Lung (tissue), 11 donors: ENCODE measurements at regions not wholly inside any gene's neighbourhood (a gene's known extent, or its start where the extent isn't known, plus 50 kb on each side); places are given as distances from the start of the nearest gene placed in this dataset.

Experiments used
- ATAC-seq: fragments of 200-7000 bp; cut with Tn5 transposase; one replicate; pipeline ENCODE4 v1.9.1; 2020; ENCODE audit warnings: moderate number of reproducible peaks; ENCODE audit not compliant: insufficient read depth, low FRiP score
- DNase-seq, 3 donors: peaks; one replicate each; pipeline ENCODE4 v3.0.0-alpha.2; 2013 to 2017
- H3K27ac ChIP-seq, 2 donors: one replicate each; pipeline ENCODE4 v1.5.1; 2013; ENCODE audit warnings: mild to moderate bottlenecking in 2 of 2, moderate library complexity in 2 of 2, control low read depth in 1 of 2, inconsistent platforms in 1 of 2, low read depth in 1 of 2, low read length in 1 of 2
- H3K27me3 ChIP-seq, 3 donors: one replicate each; pipeline ENCODE4 v1.5.1; 2013; ENCODE audit warnings: low read length in 2 of 3; ENCODE audit not compliant: control insufficient read depth in 3 of 3, insufficient read depth in 3 of 3
- H3K36me3 ChIP-seq, 4 donors: one replicate each; pipeline ENCODE4 v1.5.1; 2013; ENCODE audit warnings: low read length in 4 of 4, mild to moderate bottlenecking in 1 of 4, moderate library complexity in 1 of 4; ENCODE audit not compliant: control insufficient read depth in 4 of 4, insufficient read depth in 4 of 4
- H3K4me1 ChIP-seq, 5 donors: one replicate each; pipeline ENCODE4 v1.5.1; 2013; ENCODE audit warnings: low read length in 5 of 5, mild to moderate bottlenecking in 2 of 5, moderate library complexity in 1 of 5; ENCODE audit not compliant: control insufficient read depth in 5 of 5, insufficient read depth in 5 of 5
- H3K4me3 ChIP-seq: one replicate; pipeline ENCODE4 v1.5.1; 2013; ENCODE audit warnings: mild to moderate bottlenecking, control low read depth, moderate library complexity
- H3K9ac ChIP-seq, 2 donors: one replicate each; pipeline ENCODE4 v1.5.1; 2013; ENCODE audit warnings: low read length in 2 of 2, control low read depth in 1 of 2; ENCODE audit not compliant: insufficient read depth in 1 of 2
- H3K9me3 ChIP-seq, 4 donors: one replicate each; pipeline ENCODE4 v1.5.1; 2013; ENCODE audit warnings: low read length in 3 of 4, mild to moderate bottlenecking in 1 of 4, moderate library complexity in 1 of 4; ENCODE audit not compliant: control insufficient read depth in 4 of 4, insufficient read depth in 3 of 4
- WGBS, 2 donors: extraction: QIAGEN DNeasy Blood & Tissue Kit; methylation state at CpG; one replicate each; pipeline ENCODE4 v1.1.7; 2013; 5-methylcytosine and 5-hydroxymethylcytosine counted together
- TF ChIP-seq, protein P1 (sequence below): IDR thresholded peaks from 2 replicates; pipeline ENCODE4 v1.5.1; 2012; ENCODE audit warnings: mild to moderate bottlenecking; ENCODE audit errors: control extremely low read depth, extremely low read depth
- donor health status: control.
- donor health status: control.
- donor health status: Bipolar disorder and iron deficiency.
- donor health status: healthy.
- donor health status: DM: yes; HTN: yes; CAD: no.

DNA sequence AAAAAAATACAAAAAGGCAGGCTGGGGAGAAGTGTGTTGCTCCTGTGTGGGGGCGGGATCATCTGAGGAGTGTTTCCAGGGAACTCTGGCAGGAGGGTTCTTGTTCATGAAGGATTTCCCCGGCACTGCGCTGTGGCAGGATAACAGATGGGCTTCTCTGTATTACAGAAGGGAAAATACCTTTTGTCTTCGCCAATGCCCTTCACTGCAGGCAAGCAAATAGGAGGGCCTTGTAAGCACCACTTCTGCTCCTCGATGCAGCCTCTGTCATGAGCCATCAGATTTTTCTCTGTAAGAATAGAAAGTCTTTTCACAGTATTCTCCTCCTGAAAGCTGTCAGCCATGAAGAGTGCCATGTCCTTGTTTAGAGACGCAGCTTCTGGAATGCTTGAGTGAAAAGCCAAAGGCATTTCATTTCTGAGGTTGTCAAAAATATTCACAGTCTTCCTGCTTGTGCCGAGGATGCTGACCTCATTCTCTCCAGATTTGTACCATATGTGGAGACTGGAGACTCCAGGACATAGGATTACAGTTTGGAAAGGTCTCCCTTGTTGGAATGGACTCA is 294.0 kb downstream of the YTHDC2 start:
- Histone ChIP-seq H3K9me3 (no peaks in the 10 kb centered on the region), H3K4me3 (no peak overlapping the region), H3K36me3 (no peaks in the 10 kb centered on the region), H3K4me1 (peaks cover 0 to 44% (median 6%) of the 10 kb centered on the region in 5 donors), H3K27ac (no peak overlapping the region), H3K27me3 (no peaks in the 10 kb centered on the region), H3K9ac (no peak overlapping the region)
- TF ChIP-seq, protein P1, sequence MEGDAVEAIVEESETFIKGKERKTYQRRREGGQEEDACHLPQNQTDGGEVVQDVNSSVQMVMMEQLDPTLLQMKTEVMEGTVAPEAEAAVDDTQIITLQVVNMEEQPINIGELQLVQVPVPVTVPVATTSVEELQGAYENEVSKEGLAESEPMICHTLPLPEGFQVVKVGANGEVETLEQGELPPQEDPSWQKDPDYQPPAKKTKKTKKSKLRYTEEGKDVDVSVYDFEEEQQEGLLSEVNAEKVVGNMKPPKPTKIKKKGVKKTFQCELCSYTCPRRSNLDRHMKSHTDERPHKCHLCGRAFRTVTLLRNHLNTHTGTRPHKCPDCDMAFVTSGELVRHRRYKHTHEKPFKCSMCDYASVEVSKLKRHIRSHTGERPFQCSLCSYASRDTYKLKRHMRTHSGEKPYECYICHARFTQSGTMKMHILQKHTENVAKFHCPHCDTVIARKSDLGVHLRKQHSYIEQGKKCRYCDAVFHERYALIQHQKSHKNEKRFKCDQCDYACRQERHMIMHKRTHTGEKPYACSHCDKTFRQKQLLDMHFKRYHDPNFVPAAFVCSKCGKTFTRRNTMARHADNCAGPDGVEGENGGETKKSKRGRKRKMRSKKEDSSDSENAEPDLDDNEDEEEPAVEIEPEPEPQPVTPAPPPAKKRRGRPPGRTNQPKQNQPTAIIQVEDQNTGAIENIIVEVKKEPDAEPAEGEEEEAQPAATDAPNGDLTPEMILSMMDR: no peak
- WGBS, 2 donors: 52 to 62% methylated on average over 7 of the region's 7 CpGs
- DNase-seq: peak; percentile 23 to 46 (median 30)
- no peak for ATAC-seq

DNA sequence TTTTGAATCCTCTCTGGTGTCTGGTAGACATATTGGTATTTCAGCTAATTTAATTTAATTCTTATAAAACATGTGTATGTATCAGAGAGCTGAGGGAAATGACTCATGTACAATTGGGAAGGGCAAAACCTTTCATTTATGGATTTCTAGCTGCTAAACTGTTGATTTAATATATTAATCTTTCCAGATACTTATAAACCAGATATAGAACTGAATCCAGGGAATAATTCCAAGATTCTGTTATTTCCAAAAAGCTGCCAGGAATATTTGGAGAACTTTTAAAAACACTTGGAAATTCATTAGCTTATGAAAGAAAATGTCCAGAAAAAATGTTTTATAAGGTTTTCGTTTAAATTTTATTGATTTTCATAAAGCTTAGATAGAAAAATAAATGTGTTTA is 295.5 kb downstream of the YTHDC2 start:
- Histone ChIP-seq H3K9ac (no peak overlapping the region), H3K4me3 (no peak overlapping the region), H3K36me3 (no peaks in the 10 kb centered on the region), H3K9me3 (no peaks in the 10 kb centered on the region), H3K27me3 (no peaks in the 10 kb centered on the region), H3K27ac (no peak overlapping the region), H3K4me1 (peaks cover 0 to 44% (median 6%) of the 10 kb centered on the region in 5 donors)
- no peak for DNase-seq
- TF ChIP-seq, protein P1: no peak
- ATAC-seq: no peak
- WGBS, 2 donors: 77 to 83% methylated on average over 1 of the region's 1 CpG

GRCh38 chr5:113809626-113810025 is 296.1 kb downstream of the YTHDC2 start:
- Histone ChIP-seq H3K27ac (no peak overlapping the region), H3K9ac (no peak overlapping the region), H3K4me1 (peaks cover 0 to 44% (median 6%) of the 10 kb centered on the region in 5 donors), H3K27me3 (no peaks in the 10 kb centered on the region), H3K4me3 (no peak overlapping the region), H3K9me3 (no peaks in the 10 kb centered on the region), H3K36me3 (no peaks in the 10 kb centered on the region)
- ATAC-seq: no peak
- TF ChIP-seq, protein P1: no peak
- peak in 2 of 3 donors; percentile 75 to 79 for DNase-seq
- 74 to 92% methylated on average over 2 of the region's 2 CpGs for WGBS, 2 donors

- no peaks in the 10 kb centered on the region for H3K9me3 ChIP-seq
- peaks cover 0 to 16% (median 0%) of the 10 kb centered on the region in 5 donors for H3K4me1 ChIP-seq
- TF ChIP-seq, protein P1: no peak
- ATAC-seq: no peak
- H3K9ac ChIP-seq: no peak overlapping the region
- no peak for DNase-seq
- H3K4me3 ChIP-seq: no peak overlapping the region
- H3K36me3 ChIP-seq: no peaks in the 10 kb centered on the region
- no peak overlapping the region for H3K27ac ChIP-seq
- no peaks in the 10 kb centered on the region for H3K27me3 ChIP-seq
Observed at GRCh38 chr5:113813466-113813865, 300.0 kb downstream of the YTHDC2 start.
